Daoy (cell line): ENCODE measurements at regions not wholly inside any gene's neighbourhood (a gene's known extent, or its start where the extent isn't known, plus 50 kb on each side); places are given as distances from the start of the nearest gene placed in this dataset.

Experiments
- DNase-seq: peaks from one replicate; pipeline ENCODE4 v3.0.0-alpha.2; 2015; ENCODE audit warnings: low read depth

DNA sequence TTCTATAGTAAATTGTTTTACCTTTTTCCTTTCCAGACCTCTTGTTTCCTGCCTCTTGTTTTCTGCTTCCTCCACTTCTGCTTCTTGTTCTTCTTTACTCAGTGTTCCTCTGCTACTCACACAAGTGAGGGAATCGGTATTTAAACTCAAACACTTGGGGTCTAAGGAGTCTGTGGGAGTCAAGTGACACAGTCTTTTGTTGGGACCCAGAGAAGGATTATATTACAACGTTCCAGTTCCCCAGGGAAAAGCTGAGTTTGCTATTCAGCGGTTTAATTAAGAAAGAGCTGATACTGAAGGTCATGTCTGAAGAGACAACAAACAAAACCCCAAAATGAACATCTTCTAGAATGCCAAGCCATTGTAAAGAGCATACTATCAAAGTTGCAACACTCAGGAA is 107.8 kb upstream of the CITED2 start:
- no peak for DNase-seq

DNA sequence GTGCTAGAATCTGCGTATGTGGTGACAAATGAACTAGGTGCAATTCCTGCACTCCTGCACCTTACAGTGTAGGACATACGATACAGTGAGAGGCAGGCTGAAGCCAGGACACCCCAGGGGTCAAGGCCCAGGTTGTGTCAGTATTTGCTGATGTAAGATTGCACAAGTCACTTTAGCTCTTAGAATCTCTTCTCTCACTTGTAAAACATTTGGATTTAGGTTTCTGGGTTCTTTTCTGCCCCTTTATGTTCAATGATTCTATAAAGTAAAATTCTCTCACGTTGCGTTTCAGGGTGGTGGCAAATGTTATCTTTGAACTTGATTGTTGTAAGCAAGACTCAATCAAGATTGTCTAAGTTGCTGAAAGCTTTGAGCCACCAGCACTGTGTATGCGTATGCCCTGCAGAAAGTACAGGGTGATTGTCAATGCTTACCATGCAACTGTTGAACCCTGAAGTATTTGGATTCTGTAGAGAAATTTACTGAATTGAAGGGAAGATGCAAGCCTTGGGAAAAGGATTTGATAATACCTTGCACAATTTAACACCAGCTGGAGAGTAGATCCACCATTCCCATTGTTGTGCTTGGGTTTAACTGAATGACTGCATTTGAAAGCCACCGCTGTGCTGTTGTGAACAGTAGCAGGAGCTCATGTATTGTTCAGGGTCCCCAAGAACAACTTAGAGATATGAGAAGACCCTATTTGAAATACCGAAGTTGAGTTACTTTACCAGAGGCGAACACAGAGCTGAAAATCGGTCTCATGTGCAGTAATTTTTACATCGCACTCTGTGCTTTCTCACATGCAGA is 106.1 kb upstream of the CITED2 start:
- DNase-seq, result no peak

DNA sequence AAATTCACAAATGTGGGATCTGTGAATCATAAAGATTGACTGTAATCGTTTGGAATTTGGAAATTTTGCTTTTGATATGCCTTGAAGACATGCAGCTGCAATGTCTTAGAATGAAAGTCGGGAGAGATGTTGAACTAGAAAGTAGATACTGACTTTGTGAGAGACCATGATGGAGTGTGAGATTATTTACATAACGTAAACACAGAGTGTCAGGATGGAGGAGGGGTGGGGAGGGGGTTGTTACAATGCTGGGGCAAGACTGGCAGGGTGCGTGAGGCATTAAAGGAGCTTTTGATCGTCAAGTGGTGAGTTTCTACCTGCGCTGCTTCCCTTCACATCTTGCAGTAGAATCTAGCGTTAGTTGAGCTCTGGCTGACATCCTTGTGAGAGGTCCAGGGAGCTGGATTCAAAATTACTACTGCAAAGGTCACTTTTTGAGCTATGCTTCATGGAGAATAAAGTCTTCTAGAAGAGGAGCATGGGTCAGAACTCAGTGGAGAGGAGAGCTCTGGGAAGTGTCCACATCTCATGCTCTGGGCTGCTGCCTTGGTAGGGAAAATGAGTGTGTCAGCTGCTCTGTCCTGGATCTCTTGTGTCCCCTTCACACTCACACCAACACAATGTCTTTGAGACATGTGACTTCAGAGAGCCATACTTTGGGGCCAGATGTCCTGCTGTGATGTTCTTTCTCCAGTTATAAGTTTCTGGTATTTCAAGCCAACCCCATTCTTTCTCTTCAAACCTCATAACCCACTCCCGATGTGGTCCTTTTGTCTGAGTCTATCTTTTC is 105.2 kb upstream of the CITED2 start:
- DNase-seq, result no peak

DNA sequence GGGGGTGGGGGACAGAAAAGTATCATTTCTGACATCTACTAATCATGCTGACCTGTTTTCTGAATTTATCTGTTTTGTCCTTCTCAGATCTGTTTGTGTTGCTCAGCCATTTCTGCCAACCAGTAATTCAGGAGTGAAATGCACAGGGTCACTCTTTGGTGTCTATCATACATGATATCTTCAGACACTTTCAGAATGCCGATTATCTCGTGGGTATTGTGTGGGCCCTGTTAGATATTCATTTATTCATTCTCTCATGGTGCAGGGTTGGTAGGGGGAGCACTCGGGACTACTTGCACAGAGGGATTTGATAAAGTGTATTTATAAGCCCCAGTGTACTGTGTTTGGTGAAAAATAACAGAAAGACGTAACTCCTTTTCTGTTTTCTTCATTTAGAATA is 101.2 kb upstream of the CITED2 start:
- DNase-seq, result no peak

DNA sequence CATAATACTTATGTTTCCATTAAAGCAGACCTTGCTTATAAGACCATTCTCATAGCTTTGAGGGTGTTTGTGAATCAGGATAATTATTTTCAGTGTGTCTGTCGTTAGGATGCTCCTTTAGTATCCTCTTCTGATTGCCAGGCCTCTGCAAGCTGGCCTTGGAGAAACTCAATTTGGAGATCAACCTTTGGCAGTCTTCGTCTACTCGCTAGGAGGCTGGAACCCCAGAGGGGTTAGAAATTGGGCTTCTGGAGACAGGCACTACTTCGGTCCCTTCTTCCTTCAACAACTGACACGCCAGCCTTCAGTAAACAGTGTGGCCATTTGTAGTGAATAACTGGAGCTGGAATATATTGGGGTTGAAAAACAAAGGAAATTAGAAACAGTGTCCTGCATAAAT is 100.8 kb upstream of the CITED2 start:
- DNase-seq, result no peak

DNA sequence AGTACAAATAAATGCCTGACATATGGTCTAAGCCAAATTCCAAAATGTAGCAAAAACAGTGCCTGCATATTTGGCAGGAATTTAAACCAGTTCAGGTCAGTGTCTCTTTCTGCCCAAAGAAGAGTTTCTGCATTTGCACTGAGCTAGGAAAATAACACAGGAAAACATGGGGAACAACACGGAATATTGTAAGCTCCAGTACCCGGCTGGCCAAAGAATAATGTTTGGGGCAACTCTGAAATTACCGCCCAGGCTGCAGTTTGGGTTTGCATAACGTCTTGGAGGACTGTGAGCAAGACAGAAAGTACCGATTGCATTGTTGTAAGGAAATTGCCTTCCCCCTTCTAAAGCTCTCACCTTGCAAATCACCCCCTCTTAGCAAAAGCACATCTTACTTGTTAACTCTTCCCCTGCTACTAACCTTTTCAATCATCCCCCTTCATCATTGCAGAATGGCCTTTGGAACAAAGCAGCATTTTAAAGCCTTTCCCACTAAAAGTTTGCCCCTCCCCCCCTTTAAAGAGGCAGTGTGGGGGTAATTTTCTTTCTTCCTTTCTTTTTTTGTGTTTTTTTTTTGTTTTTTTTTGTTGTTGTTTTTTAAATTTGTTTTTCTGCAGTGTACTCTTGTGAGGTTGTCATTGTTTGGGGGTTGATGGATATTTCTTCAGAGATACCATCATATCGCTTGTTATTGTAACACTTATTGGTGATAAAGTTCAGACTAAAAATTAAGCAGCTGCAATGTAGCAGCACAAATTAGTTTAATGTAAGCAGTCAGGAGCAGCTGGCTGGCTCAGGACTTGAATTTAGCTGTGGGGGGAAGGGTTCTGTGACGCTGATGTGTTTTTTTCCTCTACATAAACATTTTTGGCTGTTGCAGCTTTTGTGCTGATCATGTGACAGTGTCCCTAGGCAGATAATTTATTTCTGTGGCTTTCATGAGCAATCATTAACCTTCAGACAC is 100.0 kb upstream of the CITED2 start:
- DNase-seq, result no peak

DNA sequence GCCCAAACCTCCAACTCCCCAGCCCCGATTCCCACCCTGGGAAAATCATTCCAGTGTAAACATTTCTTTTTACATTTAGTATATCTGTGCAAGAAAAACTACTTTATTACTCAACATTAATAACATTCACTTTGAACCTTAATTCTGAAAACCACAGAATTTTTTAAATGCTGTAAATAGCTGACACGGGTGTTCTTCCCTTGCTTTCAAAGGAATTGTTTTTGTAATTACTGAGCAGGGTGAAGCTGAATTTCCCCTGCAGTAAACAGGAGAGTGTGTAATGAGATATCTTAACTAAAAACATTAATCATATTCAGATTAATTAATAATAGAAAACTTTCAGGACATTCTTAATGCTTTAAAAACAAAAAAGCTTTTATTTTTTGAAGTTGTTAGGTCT is 99.3 kb upstream of the CITED2 start:
- no peak for DNase-seq

DNA sequence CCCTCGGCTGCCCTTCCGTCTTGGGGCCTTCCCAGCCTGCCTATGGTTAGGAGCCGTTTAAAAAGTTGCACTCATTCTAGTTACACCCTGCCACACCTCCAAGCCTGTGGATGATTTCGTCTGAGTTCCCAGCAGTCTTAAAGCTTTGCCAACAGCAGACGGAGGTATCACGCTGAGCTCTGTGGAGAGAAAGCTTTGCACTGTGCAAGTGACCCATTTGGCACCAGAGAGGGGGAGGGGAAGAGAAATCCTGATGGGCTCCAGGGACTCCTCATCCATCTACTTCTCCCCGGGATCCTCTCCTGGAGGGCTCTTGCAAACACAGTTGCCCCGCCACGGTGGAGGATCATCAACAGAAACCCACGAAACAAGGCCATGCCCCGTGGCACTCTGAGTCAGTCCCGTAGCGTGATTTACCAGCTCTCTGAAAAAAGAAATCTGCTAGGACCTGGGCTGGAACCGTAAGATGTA is 98.8 kb upstream of the CITED2 start:
- no peak for DNase-seq

DNA sequence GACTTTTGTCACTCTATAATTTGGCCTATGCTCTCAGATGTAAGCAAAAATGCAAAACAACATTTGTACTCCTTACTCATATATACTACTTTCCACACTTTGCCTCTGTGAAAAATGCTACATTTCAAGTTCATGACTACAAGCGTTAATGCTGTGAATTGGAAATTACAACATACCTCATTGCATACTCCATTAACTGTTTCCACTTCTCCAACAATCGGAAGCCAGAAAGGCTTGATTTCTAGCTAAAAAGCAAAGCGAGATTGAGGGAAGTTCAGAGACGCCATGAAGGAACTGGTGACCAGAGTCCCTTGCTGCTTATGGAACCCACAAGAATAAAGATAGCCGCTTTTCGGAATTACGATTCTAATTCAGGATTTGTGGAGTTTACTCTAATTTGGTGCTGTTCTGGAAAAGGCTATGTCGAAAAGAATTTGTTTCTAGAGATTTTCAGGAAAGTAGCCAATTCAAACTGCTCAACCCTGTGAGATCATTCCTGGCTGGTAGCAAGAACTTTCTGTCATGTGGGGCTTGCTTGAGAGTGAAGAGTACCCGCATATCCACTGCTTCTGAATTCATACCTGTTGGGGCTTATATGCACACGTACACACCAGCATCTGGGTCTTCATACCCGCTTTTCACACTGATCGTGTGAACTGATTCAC is 98.0 kb upstream of the CITED2 start:
- no peak for DNase-seq

DNA sequence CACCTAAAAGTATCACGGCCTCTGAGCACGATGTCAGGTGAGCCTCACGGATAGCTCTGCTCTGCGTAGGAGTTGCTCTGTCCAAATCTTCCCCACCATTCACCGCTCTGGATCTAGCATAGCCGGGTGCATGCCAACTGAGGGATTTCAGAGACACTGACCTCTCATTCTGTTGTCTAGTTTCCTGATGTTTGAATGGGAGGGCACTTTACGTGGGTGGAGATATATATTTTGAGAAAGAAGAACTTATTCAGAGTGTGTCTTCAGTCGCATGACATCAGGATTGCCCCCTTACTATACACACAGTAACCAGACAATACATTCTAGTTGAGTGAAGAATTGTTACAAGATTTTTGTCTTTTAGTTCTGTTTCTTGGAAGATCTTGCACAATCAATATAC is 96.5 kb upstream of the CITED2 start:
- DNase-seq, result no peak

DNA sequence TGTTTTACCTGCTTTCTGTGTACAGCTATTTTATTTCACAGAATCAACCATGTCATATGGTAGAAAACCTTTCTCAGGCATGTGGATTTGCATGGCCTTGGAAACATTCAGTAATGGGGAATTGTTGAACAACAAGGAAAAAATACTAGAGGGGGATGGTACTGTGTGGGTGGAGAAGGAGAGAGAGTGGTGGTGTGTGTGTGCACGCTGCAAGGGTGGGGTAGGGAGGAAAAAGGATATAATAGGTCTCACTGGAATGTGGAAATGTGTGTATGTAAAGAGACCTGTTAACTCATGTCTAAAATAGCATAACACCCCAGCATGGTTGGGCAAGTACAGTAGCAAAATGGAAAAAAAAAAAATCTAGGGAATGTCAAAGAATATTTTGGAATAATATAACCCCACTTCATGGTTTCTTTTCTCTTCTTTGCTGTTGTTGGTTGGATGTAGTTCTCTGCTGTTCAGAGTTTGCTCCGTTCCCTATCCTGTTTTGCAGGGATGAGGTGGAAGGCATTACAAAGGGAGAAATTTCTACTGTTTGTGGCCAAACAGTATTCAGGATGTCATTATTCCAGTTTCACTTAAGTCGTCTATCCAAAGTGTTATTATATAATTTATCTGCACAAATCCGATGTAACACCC is 93.9 kb upstream of the CITED2 start:
- no peak for DNase-seq

DNA sequence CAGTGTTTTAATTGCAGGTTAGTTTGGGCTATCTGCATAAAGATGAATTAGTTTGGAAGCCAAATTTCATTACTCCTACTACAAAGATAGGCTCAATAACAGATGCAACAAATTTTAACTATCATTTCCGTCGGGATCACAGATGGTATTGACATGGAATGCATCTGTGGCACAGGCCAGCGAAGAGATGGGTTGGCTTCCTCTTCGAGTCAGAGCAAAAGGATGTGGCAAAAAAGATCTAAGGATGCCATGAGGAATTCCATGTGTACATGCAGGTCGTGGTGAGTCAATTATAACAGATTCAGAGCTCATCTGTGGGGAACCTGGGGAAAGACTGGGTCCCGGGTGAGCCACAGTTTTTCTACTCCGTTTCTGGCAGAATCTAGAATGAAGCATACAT is 83.0 kb upstream of the CITED2 start:
- no peak for DNase-seq

DNA sequence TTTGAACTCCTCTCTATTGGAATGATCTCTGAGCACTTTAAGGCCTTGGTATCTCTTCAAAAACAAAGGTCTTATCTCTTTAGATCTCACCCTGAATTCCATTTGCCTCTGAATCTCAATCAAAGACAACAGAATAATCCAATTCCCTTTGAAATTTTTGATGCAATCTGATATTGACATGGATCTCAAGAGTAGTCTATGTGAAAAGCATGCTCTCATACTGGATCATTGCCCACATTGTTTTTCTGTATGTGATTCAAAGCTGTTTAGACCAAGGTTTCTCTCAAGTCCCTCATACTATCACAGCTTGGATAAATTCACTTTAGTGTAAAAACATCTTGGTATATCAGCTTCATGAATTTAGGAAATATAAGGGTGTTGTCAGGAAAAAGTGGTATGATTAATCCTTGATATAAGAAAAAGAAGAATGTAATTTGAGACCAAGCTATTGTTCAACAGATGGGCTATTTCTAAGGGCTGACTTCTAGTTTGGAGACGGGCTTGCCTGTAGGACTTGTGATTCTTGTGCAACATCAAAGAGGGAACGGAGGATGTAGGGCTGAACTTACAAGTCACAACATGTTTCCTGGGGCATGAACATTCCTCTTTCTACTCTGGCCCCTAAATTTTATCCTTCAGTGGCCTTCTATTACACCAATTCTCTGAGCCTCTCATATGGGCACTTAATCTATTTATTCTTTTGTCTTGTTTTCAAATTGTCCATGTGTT is 77.9 kb upstream of the CITED2 start:
- no peak for DNase-seq

DNA sequence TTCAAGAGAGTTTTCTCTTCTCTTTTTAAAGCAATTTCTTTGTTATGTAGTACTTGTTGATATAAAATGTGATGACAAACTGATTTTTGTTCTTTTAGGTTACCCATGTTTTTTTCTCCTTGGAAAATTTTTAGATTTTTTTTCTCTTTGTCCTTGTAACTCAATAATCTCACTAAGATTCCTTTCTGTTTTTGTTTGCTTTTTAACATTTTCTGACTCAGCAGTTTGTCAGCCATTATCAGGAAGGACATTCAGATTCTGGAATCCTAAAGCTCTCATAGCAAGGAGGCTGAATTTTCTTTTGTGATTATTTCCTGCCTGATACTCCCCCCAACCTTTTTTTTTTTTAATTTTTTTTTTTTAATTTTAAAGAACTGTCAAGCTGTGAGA is 75.2 kb upstream of the CITED2 start:
- no peak for DNase-seq

DNA sequence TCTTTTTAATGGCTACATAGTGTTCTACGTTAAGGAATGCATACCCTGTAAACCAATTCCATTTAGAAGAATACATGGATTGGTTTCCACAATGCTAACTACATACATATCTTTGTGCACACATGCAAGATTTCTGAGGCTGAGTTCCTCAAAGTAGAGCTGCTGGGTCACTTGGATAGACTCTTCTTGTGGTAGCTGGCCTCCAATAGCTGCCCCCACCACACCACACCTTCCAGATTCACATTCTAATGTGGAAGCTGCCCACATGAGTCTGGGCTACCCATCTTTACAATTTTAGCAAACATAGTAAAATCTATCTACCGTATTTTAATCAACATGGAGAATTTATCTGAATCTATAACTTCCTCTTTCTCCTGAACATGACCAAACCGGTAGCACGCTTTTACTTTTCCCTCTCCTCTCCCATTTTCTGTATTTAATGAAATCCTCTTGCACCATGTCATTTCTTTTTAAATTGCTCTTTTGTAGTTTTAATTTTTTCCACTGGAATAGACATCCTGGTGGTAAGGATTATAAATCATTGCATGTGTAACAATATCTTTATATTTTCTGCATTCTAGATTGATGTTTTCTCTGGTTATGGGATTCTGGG is 74.7 kb upstream of the CITED2 start:
- no peak for DNase-seq

DNA sequence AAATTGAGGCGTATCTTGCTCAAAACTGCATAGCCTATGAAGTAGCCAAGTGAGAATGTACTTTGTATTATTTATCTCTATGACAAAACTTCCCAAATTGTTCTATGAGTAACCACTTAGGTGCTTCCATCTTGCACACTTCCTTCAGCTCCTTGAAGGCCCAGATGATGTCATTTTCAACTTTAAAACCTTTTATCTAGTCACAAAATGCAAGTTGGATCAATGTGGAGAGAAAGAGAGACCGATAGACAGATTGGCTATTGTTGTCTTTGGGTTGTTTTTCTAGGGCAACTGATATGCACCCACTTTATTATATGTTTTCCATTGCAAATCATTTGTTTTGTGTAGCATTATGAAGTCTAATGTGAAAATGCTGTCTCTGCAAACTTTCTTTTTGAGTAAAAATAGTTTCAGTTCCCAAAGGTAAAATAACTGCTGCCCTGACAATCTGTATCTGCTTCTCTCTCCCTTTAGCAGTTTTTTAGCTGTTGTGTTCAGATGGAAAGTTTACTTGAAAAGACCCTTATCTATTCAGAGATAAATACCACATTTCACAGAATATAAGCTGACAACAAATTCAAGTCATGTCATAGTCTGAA is 73.7 kb upstream of the CITED2 start:
- DNase-seq, result no peak

DNA sequence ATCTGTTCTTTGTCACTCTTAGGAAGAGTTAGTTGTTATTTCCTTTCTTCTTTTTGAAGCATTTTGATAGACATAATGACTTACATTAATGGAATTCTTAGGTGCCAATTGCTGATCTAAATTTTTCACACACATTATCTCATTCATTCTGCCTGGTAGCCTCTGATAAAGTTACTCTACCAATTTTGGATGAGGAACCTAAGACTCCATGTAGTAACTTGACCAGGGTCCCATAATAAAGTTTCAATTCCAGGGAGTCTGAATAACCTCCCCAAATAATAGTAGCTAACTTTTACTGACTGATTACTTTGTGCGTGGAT is 73.2 kb upstream of the CITED2 start:
- no peak for DNase-seq

DNA sequence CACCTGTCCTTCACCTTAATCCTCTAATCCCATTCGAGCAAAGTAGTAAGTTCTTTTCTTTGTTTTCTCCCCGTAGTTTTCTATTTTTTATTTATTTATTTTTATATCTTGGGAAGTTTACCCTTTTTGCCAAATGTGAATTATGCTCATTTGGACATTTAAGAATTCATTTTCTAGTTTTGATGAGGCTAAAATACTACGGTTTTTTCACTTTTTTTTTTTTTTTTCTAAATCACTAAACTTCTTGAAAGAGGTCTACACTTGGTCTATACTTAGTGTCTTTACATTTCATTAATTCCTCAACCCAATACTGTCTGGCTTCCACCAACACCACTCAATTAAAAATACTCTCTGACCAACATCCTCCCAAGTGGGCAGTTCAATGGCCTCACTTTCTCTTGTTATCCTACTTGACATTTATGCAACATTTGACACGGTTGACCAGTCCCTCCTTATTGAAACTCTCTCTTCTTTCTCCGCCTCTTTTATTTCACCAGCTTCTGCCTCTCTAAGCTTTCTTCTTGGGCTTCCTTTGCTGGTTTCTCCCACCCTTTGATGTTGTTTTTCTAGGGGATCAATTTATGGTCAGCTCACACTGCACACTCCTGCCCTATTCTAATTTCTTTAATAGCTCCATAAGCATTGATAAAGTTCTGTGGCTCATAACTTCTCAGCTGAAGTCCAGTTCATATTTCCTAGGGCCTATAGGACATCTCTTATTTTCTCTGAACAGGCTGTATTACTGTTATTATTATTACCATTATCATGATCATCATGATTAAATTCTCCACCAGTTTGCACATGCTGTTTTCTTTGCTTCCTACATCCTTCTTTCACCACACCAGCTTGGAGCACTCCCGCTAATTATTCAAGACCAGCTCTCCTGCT is 72.6 kb upstream of the CITED2 start:
- DNase-seq, result no peak
